ENCODE measurements at regions not wholly inside any gene's neighbourhood (a gene's known extent, or its start where the extent isn't known, plus 50 kb on each side); places are given as distances from the start of the nearest gene placed in this dataset.
"Not testable (repeated sequence)": the region's sequence is repeated elsewhere in the genome, so short reads cannot be mapped to it uniquely, and the experiment has no call there.

GRCh38 chr13:67518785-67519184 is 288.6 kb upstream of the PCDH9 start:
- Histone ChIP-seq H3K27me3 (ENCODE audit: control insufficient read depth, insufficient read depth, low read length) (no peaks in the 10 kb centered on the region), H3K4me3 (ENCODE audit: low read length) (no peak overlapping the region), H3K4me1 (ENCODE audit: control insufficient read depth, insufficient read depth, low read length) (no peaks in the 10 kb centered on the region), H3K27ac (ENCODE audit: low read length) (no peak overlapping the region), H3K36me3 (ENCODE audit: control insufficient read depth, insufficient read depth, low read length) (no peaks in the 10 kb centered on the region), H3K9me3 (replicated peaks; ENCODE audit: control insufficient read depth, low read depth, low read length) (no peaks in the 10 kb centered on the region)
- no peak for DNase-seq
- WGBS (ENCODE audit: insufficient coverage) = no CpG with 5 or more reads among the region's 1 CpG

DNA sequence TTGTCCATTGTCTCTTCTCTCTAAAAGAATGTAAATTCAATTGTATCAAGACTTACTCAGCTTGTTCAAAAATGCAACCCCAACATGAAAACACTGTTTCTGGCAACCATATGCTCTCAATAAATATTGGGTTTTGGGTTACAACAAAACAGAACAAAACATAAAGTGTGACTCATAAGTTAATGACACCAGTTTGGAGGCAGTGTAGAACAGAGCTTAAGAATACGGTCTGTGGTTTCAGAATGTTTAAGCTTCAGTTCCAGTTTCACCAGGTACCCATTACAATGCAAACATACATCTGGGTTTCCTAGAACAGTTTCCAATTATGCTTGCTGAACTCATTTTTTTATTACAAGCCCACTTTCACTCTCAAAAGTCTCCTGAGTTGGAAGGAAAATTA is 285.8 kb upstream of the PCDH9 start:
- Histone ChIP-seq H3K4me1 (ENCODE audit: control insufficient read depth, insufficient read depth, low read length) (no peaks in the 10 kb centered on the region), H3K27me3 (ENCODE audit: control insufficient read depth, insufficient read depth, low read length) (no peaks in the 10 kb centered on the region), H3K4me3 (ENCODE audit: low read length) (no peak overlapping the region), H3K9me3 (replicated peaks; ENCODE audit: control insufficient read depth, low read depth, low read length) (no peaks in the 10 kb centered on the region), H3K36me3 (ENCODE audit: control insufficient read depth, insufficient read depth, low read length) (no peaks in the 10 kb centered on the region), H3K27ac (ENCODE audit: low read length) (no peak overlapping the region)
- no peak for DNase-seq
- whole genome bisulfite sequencing (ENCODE audit: insufficient coverage) = no CpG with 5 or more reads among the region's 1 CpG

- 73% methylated on average over 5 of the region's 5 CpGs for WGBS (ENCODE audit: insufficient coverage)
- peak; percentile 9 for DNase-seq
- Histone ChIP-seq H3K27ac (ENCODE audit: low read length) (no peak overlapping the region), H3K9me3 (replicated peaks; ENCODE audit: control insufficient read depth, low read depth, low read length) (no peaks in the 10 kb centered on the region), H3K36me3 (ENCODE audit: control insufficient read depth, insufficient read depth, low read length) (no peaks in the 10 kb centered on the region), H3K4me3 (ENCODE audit: low read length) (no peak overlapping the region), H3K27me3 (ENCODE audit: control insufficient read depth, insufficient read depth, low read length) (no peaks in the 10 kb centered on the region), H3K4me1 (ENCODE audit: control insufficient read depth, insufficient read depth, low read length) (no peaks in the 10 kb centered on the region)
Observed at GRCh38 chr13:67509018-67509417, 278.9 kb upstream of the PCDH9 start.

DNA sequence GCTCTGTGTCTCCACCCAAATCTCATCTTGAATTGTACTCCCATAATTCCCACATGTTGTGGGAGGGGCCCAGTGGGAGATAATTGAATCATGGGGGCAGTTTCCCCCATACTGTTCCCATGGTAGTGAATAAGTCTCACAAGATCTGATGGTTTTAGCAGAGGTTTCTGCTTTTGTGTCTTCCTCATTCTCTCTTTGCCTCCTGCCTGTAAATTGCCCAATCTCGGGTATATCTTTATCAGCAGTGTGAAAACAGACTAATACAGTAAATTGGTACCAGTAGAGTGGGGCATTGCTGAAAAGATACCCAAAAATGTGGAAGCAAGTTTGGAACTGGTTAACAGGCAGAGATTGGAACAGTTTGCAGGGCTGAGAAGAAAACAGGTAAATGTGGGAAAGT is 278.1 kb upstream of the PCDH9 start:
- WGBS (ENCODE audit: insufficient coverage) = no CpG with 5 or more reads among the region's 1 CpG
- not testable (repeated sequence) for H3K4me3 ChIP-seq (ENCODE audit: low read length); DNase-seq

GRCh38 chr13:67506407-67506806 is 276.3 kb upstream of the PCDH9 start:
- Histone ChIP-seq H3K9me3 (replicated peaks; ENCODE audit: control insufficient read depth, low read depth, low read length) (no peaks in the 10 kb centered on the region), H3K36me3 (ENCODE audit: control insufficient read depth, insufficient read depth, low read length) (no peaks in the 10 kb centered on the region), H3K27me3 (ENCODE audit: control insufficient read depth, insufficient read depth, low read length) (no peaks in the 10 kb centered on the region), H3K27ac (ENCODE audit: low read length) (no peak overlapping the region), H3K4me3 (ENCODE audit: low read length) (no peak overlapping the region), H3K4me1 (ENCODE audit: control insufficient read depth, insufficient read depth, low read length) (no peaks in the 10 kb centered on the region)
- no peak for DNase-seq

More for the DNA sequence above, 278.1 kb upstream of the PCDH9 start:
- H3K4me1 ChIP-seq (ENCODE audit: control insufficient read depth, insufficient read depth, low read length); H3K27me3 ChIP-seq (ENCODE audit: control insufficient read depth, insufficient read depth, low read length); H3K9me3 ChIP-seq (replicated peaks; ENCODE audit: control insufficient read depth, low read depth, low read length); H3K27ac ChIP-seq (ENCODE audit: low read length); H3K36me3 ChIP-seq (ENCODE audit: control insufficient read depth, insufficient read depth, low read length): not testable (repeated sequence)

GRCh38 chr13:67505376-67505775 is 275.2 kb upstream of the PCDH9 start:
- H3K4me1 ChIP-seq (ENCODE audit: control insufficient read depth, insufficient read depth, low read length) = no peaks in the 10 kb centered on the region
- no peaks in the 10 kb centered on the region for H3K36me3 ChIP-seq (ENCODE audit: control insufficient read depth, insufficient read depth, low read length)
- no peaks in the 10 kb centered on the region for H3K9me3 ChIP-seq (replicated peaks; ENCODE audit: control insufficient read depth, low read depth, low read length)
- no peak for DNase-seq
- H3K27ac ChIP-seq (ENCODE audit: low read length) = no peak overlapping the region
- H3K4me3 ChIP-seq (ENCODE audit: low read length) = no peak overlapping the region
- H3K27me3 ChIP-seq (ENCODE audit: control insufficient read depth, insufficient read depth, low read length) = no peaks in the 10 kb centered on the region

- H3K27me3 ChIP-seq (ENCODE audit: control insufficient read depth, insufficient read depth, low read length) = no peaks in the 10 kb centered on the region
- WGBS (ENCODE audit: insufficient coverage) = no CpG with 5 or more reads among the region's 3 CpGs
Observed at GRCh38 chr13:67498948-67499347, 268.8 kb upstream of the PCDH9 start.

GRCh38 chr13:67493835-67494234 is 263.7 kb upstream of the PCDH9 start:
- H3K27ac ChIP-seq (ENCODE audit: low read length) = no peak overlapping the region
- H3K9me3 ChIP-seq (replicated peaks; ENCODE audit: control insufficient read depth, low read depth, low read length) = no peaks in the 10 kb centered on the region
- no CpG with 5 or more reads among the region's 1 CpG for WGBS (ENCODE audit: insufficient coverage)
- DNase-seq = peak; percentile 8
- H3K4me1 ChIP-seq (ENCODE audit: control insufficient read depth, insufficient read depth, low read length) = no peaks in the 10 kb centered on the region
- no peaks in the 10 kb centered on the region for H3K36me3 ChIP-seq (ENCODE audit: control insufficient read depth, insufficient read depth, low read length)
- no peaks in the 10 kb centered on the region for H3K27me3 ChIP-seq (ENCODE audit: control insufficient read depth, insufficient read depth, low read length)
- H3K4me3 ChIP-seq (ENCODE audit: low read length) = no peak overlapping the region

More at GRCh38 chr13:67498948-67499347, 268.8 kb upstream of the PCDH9 start:
- Histone ChIP-seq H3K4me3 (ENCODE audit: low read length) (no peak overlapping the region), H3K27ac (ENCODE audit: low read length) (no peak overlapping the region), H3K9me3 (replicated peaks; ENCODE audit: control insufficient read depth, low read depth, low read length) (no peaks in the 10 kb centered on the region), H3K4me1 (ENCODE audit: control insufficient read depth, insufficient read depth, low read length) (no peaks in the 10 kb centered on the region), H3K36me3 (ENCODE audit: control insufficient read depth, insufficient read depth, low read length) (no peaks in the 10 kb centered on the region)
- DNase-seq = no peak

- Histone ChIP-seq H3K4me3 (ENCODE audit: low read length) (no peak overlapping the region), H3K27ac (ENCODE audit: low read length) (no peak overlapping the region), H3K36me3 (ENCODE audit: control insufficient read depth, insufficient read depth, low read length) (no peaks in the 10 kb centered on the region), H3K9me3 (replicated peaks; ENCODE audit: control insufficient read depth, low read depth, low read length) (no peaks in the 10 kb centered on the region), H3K4me1 (ENCODE audit: control insufficient read depth, insufficient read depth, low read length) (no peaks in the 10 kb centered on the region), H3K27me3 (ENCODE audit: control insufficient read depth, insufficient read depth, low read length) (no peaks in the 10 kb centered on the region)
- WGBS (ENCODE audit: insufficient coverage) = 20% methylated on average over 1 of the region's 2 CpGs
- DNase-seq = no peak
Observed at GRCh38 chr13:67489016-67489415, 258.9 kb upstream of the PCDH9 start.

- WGBS (ENCODE audit: insufficient coverage) = no CpG with 5 or more reads among the region's 1 CpG
- Histone ChIP-seq H3K27me3 (ENCODE audit: control insufficient read depth, insufficient read depth, low read length) (no peaks in the 10 kb centered on the region), H3K9me3 (replicated peaks; ENCODE audit: control insufficient read depth, low read depth, low read length) (no peaks in the 10 kb centered on the region), H3K36me3 (ENCODE audit: control insufficient read depth, insufficient read depth, low read length) (no peaks in the 10 kb centered on the region), H3K4me1 (ENCODE audit: control insufficient read depth, insufficient read depth, low read length) (no peaks in the 10 kb centered on the region), H3K4me3 (ENCODE audit: low read length) (no peak overlapping the region), H3K27ac (ENCODE audit: low read length) (no peak overlapping the region)
- DNase-seq = no peak
Observed at GRCh38 chr13:67481445-67481844, 251.3 kb upstream of the PCDH9 start.

- no peaks in the 10 kb centered on the region for H3K27me3 ChIP-seq (ENCODE audit: control insufficient read depth, insufficient read depth, low read length)
- H3K9me3 ChIP-seq (replicated peaks; ENCODE audit: control insufficient read depth, low read depth, low read length) = no peaks in the 10 kb centered on the region
- no peak overlapping the region for H3K27ac ChIP-seq (ENCODE audit: low read length)
- no peak for DNase-seq
- no CpG with 5 or more reads among the region's 3 CpGs for WGBS (ENCODE audit: insufficient coverage)
- H3K36me3 ChIP-seq (ENCODE audit: control insufficient read depth, insufficient read depth, low read length) = no peaks in the 10 kb centered on the region
- no peaks in the 10 kb centered on the region for H3K4me1 ChIP-seq (ENCODE audit: control insufficient read depth, insufficient read depth, low read length)
- no peak overlapping the region for H3K4me3 ChIP-seq (ENCODE audit: low read length)
Observed at GRCh38 chr13:67474115-67474514, 244.0 kb upstream of the PCDH9 start.

All from muscle of leg (tissue), 3 donors.